GM10266 (cell line): ENCODE measurements at regions not wholly inside any gene's neighbourhood (a gene's known extent, or its start where the extent isn't known, plus 50 kb on each side); places are given as distances from the start of the nearest gene placed in this dataset.

ENCODE experiments used
- DNase-seq: peaks from one replicate; pipeline ENCODE4 v3.0.0; 2012; ENCODE audit errors: extremely low spot score
- TF ChIP-seq, protein P1 (sequence below): IDR thresholded peaks from 2 replicates; pipeline ENCODE4 v1.5.1; 2012; ENCODE audit warnings: mild to moderate bottlenecking, low read depth; ENCODE audit not compliant: control insufficient read depth, insufficient read depth; ENCODE audit errors: missing control alignments

GRCh38 chr3:176780766-176781165 lies 416.5 kb downstream of the TBL1XR1 start:
- DNase-seq: no peak
- TF ChIP-seq, protein P1, sequence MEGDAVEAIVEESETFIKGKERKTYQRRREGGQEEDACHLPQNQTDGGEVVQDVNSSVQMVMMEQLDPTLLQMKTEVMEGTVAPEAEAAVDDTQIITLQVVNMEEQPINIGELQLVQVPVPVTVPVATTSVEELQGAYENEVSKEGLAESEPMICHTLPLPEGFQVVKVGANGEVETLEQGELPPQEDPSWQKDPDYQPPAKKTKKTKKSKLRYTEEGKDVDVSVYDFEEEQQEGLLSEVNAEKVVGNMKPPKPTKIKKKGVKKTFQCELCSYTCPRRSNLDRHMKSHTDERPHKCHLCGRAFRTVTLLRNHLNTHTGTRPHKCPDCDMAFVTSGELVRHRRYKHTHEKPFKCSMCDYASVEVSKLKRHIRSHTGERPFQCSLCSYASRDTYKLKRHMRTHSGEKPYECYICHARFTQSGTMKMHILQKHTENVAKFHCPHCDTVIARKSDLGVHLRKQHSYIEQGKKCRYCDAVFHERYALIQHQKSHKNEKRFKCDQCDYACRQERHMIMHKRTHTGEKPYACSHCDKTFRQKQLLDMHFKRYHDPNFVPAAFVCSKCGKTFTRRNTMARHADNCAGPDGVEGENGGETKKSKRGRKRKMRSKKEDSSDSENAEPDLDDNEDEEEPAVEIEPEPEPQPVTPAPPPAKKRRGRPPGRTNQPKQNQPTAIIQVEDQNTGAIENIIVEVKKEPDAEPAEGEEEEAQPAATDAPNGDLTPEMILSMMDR: no peak

DNA sequence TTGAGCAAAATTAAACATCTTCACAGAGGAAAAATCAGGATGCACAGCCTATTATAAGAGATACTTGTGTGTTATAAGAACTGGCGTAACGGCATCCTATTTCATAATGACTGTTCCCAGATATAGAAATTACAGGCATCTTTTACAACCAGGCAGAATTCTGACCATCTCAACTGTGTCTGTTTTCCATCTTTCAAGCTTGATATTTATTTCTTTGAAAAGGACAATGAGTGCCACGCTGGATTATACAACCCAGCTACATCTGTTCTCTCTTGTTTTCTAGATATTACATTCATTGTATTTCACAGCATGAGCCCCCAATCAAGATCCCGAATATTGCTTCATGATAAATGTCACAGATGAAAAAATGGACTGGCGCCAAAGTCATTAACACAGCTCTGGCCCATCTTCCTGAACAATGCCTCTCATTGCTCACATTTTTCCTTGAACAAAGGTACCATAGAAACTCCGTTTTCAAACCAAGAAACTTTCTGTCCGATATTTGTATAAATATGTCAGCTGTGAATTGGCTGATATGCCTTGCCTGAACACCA lies 420.6 kb downstream of the TBL1XR1 start:
- TF ChIP-seq, protein P1: no peak
- DNase-seq: no peak

GRCh38 chr3:176769547-176770190 lies 427.6 kb downstream of the TBL1XR1 start:
- no peak for DNase-seq
- TF ChIP-seq, protein P1: no peak

- TF ChIP-seq, protein P1: no peak
- DNase-seq: no peak
Observed at GRCh38 chr3:176767385-176767784, 429.9 kb downstream of the TBL1XR1 start.

DNA sequence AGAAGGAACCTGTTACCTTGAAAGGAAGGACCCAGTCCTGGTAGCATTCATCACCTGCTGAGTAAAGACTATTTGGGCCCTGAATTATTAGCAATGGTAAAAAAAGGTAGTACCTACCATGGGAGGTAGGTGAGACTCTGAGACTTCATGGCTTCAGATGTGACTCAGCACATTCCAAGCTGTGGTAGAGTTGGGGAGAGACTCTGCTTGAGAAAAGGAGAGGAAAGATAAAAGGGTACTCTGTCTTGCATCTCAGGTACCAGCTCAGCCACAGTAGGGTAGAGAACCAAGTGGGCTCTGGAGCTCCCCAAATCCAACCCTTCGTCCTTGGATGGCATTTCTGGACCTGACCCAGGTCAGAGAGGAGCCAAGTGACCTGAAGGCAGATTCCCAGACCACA lies 430.4 kb downstream of the TBL1XR1 start:
- DNase-seq: no peak
- TF ChIP-seq, protein P1: no peak

DNA sequence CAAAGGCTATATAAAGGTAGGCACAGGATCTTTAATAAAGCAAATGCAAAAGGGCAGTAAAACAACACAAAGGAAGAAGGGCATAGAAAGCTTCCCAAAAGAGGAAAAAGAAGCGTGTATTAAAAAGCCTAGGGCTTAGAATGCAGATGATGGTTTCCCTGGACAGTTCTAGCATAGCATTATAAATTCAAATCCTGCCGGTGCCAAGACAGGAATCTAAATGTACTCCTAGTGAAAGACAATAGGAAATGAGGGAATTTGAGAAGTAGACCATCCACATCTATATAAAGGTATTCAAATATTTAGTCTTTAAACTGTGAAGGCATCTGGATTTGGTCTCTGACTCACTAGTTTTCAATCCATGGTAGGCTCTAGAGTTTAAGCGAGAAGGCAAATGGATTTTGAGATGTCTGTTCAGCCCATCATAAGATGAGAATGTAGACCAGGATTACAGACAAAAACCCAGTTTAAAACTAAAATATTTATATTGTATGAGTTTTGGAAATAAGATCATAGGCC lies 431.8 kb downstream of the TBL1XR1 start:
- DNase-seq: no peak

More for the DNA sequence above, 431.8 kb downstream of the TBL1XR1 start:
- TF ChIP-seq, protein P1: no peak
